Epithelial cell of proximal tubule (primary cell): ENCODE measurements at regions not wholly inside any gene's neighbourhood (a gene's known extent, or its start where the extent isn't known, plus 50 kb on each side); places are given as distances from the start of the nearest gene placed in this dataset.
A peak's percentile ranks its signal among the peaks of the same experiment; 100 is the strongest.

ENCODE experiments used
- DNase-seq: peaks from one replicate; pipeline ENCODE4 v3.0.0-alpha.2; 2011; ENCODE audit warnings: low read depth
- H3K4me3 ChIP-seq: 2 replicates; pipeline ENCODE4 v1.5.1; 2011; ENCODE audit warnings: low read depth, mild to moderate bottlenecking, low read length
- CTCF ChIP-seq: conservative IDR thresholded peaks from 2 replicates; pipeline ENCODE4 v1.5.1; 2012; ENCODE audit warnings: low read depth, mild to moderate bottlenecking, low read length

GRCh38 chr9:82531795-82532194 is 531.1 kb downstream of the RASEF start:
- DNase-seq: no peak
- TF ChIP-seq CTCF: no peak
- H3K4me3 ChIP-seq: no peak overlapping the region

DNA sequence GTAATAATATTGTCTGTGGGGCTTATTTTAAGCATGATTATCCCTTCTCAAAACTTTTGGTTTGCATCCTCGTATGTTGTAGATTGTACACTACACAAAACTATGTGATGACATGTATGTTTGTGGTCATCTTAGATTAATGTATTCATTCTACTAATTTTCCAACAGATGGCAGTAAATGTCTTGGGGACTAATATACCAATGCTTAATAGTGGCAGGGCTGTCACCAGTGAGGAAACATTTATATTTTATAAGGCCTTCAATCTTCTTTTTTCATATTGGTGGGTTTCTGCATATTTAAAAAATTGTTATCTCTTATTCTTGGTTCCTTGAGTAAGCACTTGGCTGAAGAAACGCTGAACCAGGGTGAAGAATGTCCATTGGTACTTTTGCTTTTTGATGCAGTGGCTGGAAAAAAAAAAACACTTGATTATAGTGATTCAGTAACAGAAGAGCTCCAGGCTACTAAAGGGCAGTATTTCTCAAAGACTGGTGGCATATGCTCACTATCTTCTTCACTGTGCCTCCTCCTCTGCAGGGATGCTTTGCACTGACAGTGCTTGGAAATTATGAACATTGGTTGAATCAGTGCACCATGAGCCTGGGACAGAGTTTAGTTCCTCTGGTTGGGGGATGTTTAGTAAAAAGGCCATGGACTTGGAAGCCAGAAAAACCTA is 530.3 kb downstream of the RASEF start:
- DNase-seq: no peak
- H3K4me3 ChIP-seq: no peak overlapping the region
- TF ChIP-seq CTCF: peak; percentile 50

DNA sequence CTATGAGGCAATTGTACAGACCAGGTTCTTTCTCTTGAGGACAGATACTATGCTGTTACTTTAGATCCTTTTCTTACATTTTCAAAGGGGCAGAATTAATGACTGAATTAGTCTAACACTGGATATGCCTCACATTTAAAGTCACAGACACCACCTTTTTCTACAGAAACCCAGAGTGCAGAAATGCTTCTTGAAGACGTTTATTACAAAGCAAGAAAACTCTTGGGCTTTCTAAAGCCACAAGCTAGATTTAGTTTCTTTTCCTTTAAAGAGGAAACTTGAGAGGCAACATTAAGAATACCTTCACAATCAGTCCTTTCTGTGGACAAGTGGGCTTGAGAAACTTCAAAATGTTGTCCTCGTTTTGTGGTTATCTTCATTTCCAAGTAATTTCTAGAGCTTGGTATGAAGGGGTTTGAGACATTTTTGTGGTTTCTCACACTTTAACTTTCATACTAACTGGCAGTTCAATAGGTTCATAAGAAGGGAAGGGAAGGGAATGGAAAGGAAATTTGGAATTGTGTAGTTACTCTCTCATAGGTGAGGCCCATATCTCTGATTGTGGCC is 527.4 kb downstream of the RASEF start:
- H3K4me3 ChIP-seq: no peak overlapping the region
- TF ChIP-seq CTCF: no peak
- no peak for DNase-seq

- no peak for TF ChIP-seq CTCF
- H3K4me3 ChIP-seq: no peak overlapping the region
- no peak for DNase-seq
These were observed 524.3 kb downstream of the RASEF start for GRCh38 chr9:82538634-82539033.

DNA sequence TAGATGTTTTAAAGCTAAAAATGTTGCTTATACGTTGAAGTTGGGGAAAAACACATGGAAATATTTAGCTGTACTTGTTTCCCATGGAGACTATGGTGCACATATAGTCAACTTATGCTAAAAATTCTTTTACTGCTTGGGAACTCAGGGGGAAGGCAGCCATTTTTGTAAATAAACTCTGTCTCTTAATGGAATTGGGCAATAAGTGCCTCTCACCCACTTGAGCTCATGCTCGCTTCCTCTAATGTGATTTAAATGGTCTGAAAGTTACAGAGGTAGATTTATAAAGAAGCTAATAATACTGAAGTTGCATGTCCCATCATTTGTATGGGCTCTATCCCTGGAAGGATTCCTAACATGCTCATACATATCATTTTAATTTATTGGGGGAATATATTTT is 523.8 kb downstream of the RASEF start:
- no peak overlapping the region for H3K4me3 ChIP-seq
- no peak for DNase-seq
- no peak for TF ChIP-seq CTCF

- no peak overlapping the region for H3K4me3 ChIP-seq
- DNase-seq: no peak
- no peak for TF ChIP-seq CTCF
These were observed 522.9 kb downstream of the RASEF start for GRCh38 chr9:82539856-82540579.
